Astrocyte (in vitro differentiated cells and primary cell): ENCODE measurements at regions not wholly inside any gene's neighbourhood (a gene's known extent, or its start where the extent isn't known, plus 50 kb on each side); places are given as distances from the start of the nearest gene placed in this dataset.

Source experiments
- DNase-seq: peaks from one replicate; pipeline ENCODE4 v3.0.0-alpha.2; 2010; ENCODE audit warnings: low read depth
- FAIRE-seq: peaks from 2 replicates; lab custom pipeline; 2011; peaks lifted over from hg19 to GRCh38; lab: Jason Lieb, UNC
- H2AFZ ChIP-seq: 2 replicates; pipeline ENCODE4 v1.6.0; 2012; ENCODE audit warnings: low read depth, low read length, inconsistent platforms
- H3K27ac ChIP-seq: 2 replicates; pipeline ENCODE4 v1.5.1; 2011; ENCODE audit warnings: low read depth, low read length, inconsistent platforms
- H3K27me3 ChIP-seq: 2 replicates; pipeline ENCODE4 v1.6.0; 2011; ENCODE audit warnings: low read length, inconsistent platforms; ENCODE audit not compliant: insufficient read depth
- H3K36me3 ChIP-seq: 2 replicates; pipeline ENCODE4 v1.5.1; 2011; ENCODE audit warnings: low read length, inconsistent platforms; ENCODE audit not compliant: insufficient read depth
- H3K4me1 ChIP-seq: 2 replicates; pipeline ENCODE4 v1.5.1; 2011; ENCODE audit warnings: low read length, inconsistent platforms; ENCODE audit not compliant: insufficient read depth
- H3K4me2 ChIP-seq: 2 replicates; pipeline ENCODE4 v1.6.0; 2012; ENCODE audit warnings: low read length, inconsistent platforms
- H3K4me3 ChIP-seq: 2 replicates; pipeline ENCODE4 v1.5.1; 2011; ENCODE audit warnings: low read depth, mild to moderate bottlenecking, low read length, inconsistent platforms; ENCODE audit not compliant: insufficient read depth
- H3K79me2 ChIP-seq: 2 replicates; pipeline ENCODE4 v1.6.0; 2012; ENCODE audit warnings: mild to moderate bottlenecking, low read length, inconsistent platforms; ENCODE audit not compliant: insufficient read depth
- H3K9ac ChIP-seq: 2 replicates; pipeline ENCODE4 v1.6.0; 2012; ENCODE audit warnings: mild to moderate bottlenecking, low read length, inconsistent platforms
- H3K9me3 ChIP-seq: 2 replicates; pipeline ENCODE4 v1.5.1; 2012; ENCODE audit warnings: low read depth, mild to moderate bottlenecking, low read length, inconsistent platforms; ENCODE audit not compliant: insufficient read depth
- H4K20me1 ChIP-seq: 2 replicates; pipeline ENCODE4 v1.6.0; 2012; ENCODE audit warnings: low read length, inconsistent platforms; ENCODE audit not compliant: insufficient read depth
- H3K27ac Mint-ChIP-seq: one replicate; pipeline ENCODE4 v1.8.0; 2021; ENCODE audit warnings: mild to moderate bottlenecking, mixed read lengths; ENCODE audit not compliant: unreplicated experiment
- H3K27me3 Mint-ChIP-seq: one replicate; pipeline ENCODE4 v1.8.0; 2021; ENCODE audit warnings: low read depth, mixed read lengths; ENCODE audit not compliant: unreplicated experiment
- H3K36me3 Mint-ChIP-seq: one replicate; pipeline ENCODE4 v1.8.0; 2021; ENCODE audit warnings: low read depth, mixed read lengths; ENCODE audit not compliant: unreplicated experiment
- H3K4me1 Mint-ChIP-seq: one replicate; pipeline ENCODE4 v1.8.0; 2021; ENCODE audit warnings: low read depth, mixed read lengths; ENCODE audit not compliant: unreplicated experiment
- H3K4me3 Mint-ChIP-seq: one replicate; pipeline ENCODE4 v1.8.0; 2021; ENCODE audit warnings: mild to moderate bottlenecking, moderate library complexity, mixed read lengths; ENCODE audit not compliant: unreplicated experiment
- H3K9me3 Mint-ChIP-seq: one replicate; pipeline ENCODE4 v1.8.0; 2021; ENCODE audit warnings: mild to moderate bottlenecking, mixed read lengths; ENCODE audit not compliant: unreplicated experiment
- CTCF ChIP-seq: IDR thresholded peaks from 2 replicates; pipeline ENCODE4 v1.5.1; 2011; ENCODE audit warnings: low read depth, mild to moderate bottlenecking, inconsistent platforms, low read length, moderate library complexity; ENCODE audit not compliant: insufficient read depth
- EZH2 ChIP-seq: IDR thresholded peaks from 2 replicates; pipeline ENCODE4 v1.6.1; 2012; ENCODE audit warnings: mild to moderate bottlenecking, low read length, inconsistent platforms; ENCODE audit not compliant: insufficient read depth

DNA sequence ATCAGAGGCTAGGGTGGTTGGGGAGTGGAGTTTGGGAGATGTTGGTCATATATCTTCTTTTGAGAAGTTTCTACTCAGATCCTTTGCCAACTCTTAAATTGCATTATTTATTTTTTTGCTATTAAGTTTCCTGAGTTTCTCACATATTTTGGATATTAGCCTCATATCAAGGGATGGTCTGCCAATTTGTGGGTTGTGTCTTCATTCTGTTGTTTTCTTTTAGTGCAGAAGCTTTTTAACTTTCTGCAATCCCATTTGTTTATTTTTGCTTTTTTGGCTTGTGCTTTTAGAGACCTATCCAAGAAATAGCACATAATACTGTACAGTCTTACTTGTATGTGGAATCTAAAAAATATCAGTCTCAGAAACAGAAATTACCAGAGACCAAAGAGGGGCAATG is 509.2 kb upstream of the HS3ST1 start:
- no peak overlapping the region for H3K9ac ChIP-seq

GRCh38 chr4:11931266-11931820 is 502.6 kb upstream of the HS3ST1 start:
- Histone ChIP-seq H3K9ac (no peak overlapping the region), H3K27ac (no peak overlapping the region), H3K4me3 (no peak overlapping the region), H3K27me3 (no peaks in the 10 kb centered on the region), H3K4me2 (no peak overlapping the region), H3K79me2 (no peaks in the 10 kb centered on the region), H4K20me1 (no peaks in the 10 kb centered on the region), H3K4me1 (no peaks in the 10 kb centered on the region), H3K9me3 (no peaks in the 10 kb centered on the region), H3K36me3 (no peaks in the 10 kb centered on the region), H2AFZ (no peak overlapping the region)
- Mint-ChIP-seq H3K9me3 (no peaks in the 10 kb centered on the region), H3K27me3 (no peaks in the 10 kb centered on the region), H3K36me3 (no peaks in the 10 kb centered on the region), H3K27ac (no peak overlapping the region), H3K4me3 (no peak overlapping the region), H3K4me1 (no peaks in the 10 kb centered on the region)
- no peak for FAIRE-seq
- TF ChIP-seq EZH2 (no peak), CTCF (no peak)
- DNase-seq: no peak

More for the DNA sequence above, 509.2 kb upstream of the HS3ST1 start:
- Mint-ChIP-seq H3K4me1 (no peaks in the 10 kb centered on the region), H3K9me3 (no peaks in the 10 kb centered on the region), H3K4me3 (no peak overlapping the region), H3K36me3 (no peaks in the 10 kb centered on the region), H3K27me3 (no peaks in the 10 kb centered on the region), H3K27ac (no peak overlapping the region)
- no peaks in the 10 kb centered on the region for H3K79me2 ChIP-seq
- no peaks in the 10 kb centered on the region for H3K27me3 ChIP-seq
- no peaks in the 10 kb centered on the region for H3K9me3 ChIP-seq
- H2AFZ ChIP-seq: no peak overlapping the region
- H3K36me3 ChIP-seq: no peaks in the 10 kb centered on the region
- FAIRE-seq (no peak), DNase-seq (no peak)
- H3K27ac ChIP-seq: no peak overlapping the region
- TF ChIP-seq EZH2: no peak
- H3K4me1 ChIP-seq: no peaks in the 10 kb centered on the region
- no peaks in the 10 kb centered on the region for H4K20me1 ChIP-seq
- no peak overlapping the region for H3K4me2 ChIP-seq
- H3K4me3 ChIP-seq: no peak overlapping the region

GRCh38 chr4:11929080-11929479 is 500.4 kb upstream of the HS3ST1 start:
- Histone ChIP-seq H3K4me1 (no peaks in the 10 kb centered on the region), H3K36me3 (no peaks in the 10 kb centered on the region), H3K27ac (no peak overlapping the region), H3K4me3 (no peak overlapping the region), H3K9me3 (no peaks in the 10 kb centered on the region), H3K4me2 (no peak overlapping the region), H4K20me1 (no peaks in the 10 kb centered on the region), H3K79me2 (no peaks in the 10 kb centered on the region), H2AFZ (no peak overlapping the region), H3K27me3 (no peaks in the 10 kb centered on the region), H3K9ac (no peak overlapping the region)
- Mint-ChIP-seq H3K4me3 (no peak overlapping the region), H3K36me3 (no peaks in the 10 kb centered on the region), H3K27me3 (no peaks in the 10 kb centered on the region), H3K27ac (no peak overlapping the region), H3K9me3 (no peaks in the 10 kb centered on the region), H3K4me1 (no peaks in the 10 kb centered on the region)
- no peak for TF ChIP-seq EZH2
- DNase-seq (no peak), FAIRE-seq (no peak)
